Liver (tissue), 2 donors: ENCODE measurements at regions not wholly inside any gene's neighbourhood (a gene's known extent, or its start where the extent isn't known, plus 50 kb on each side); places are given as distances from the start of the nearest gene placed in this dataset.
"Not testable (repeated sequence)": the region's sequence is repeated elsewhere in the genome, so short reads cannot be mapped to it uniquely, and the experiment has no call there.

Experiments used
- YY1 ChIP-seq: IDR thresholded peaks from 2 replicates; pipeline ENCODE4 v1.6.1; 2016; ENCODE audit warnings: antibody characterized with exemption, mild to moderate bottlenecking
- TF ChIP-seq, protein P1 (sequence below): fragments of 150-350 bp; IDR thresholded peaks from 2 replicates; pipeline ENCODE4 v1.5.1; 2017; ENCODE audit warnings: improper control_type of control experiment, low read depth, low read length; ENCODE audit not compliant: missing input control
- donor health status: healthy.

DNA sequence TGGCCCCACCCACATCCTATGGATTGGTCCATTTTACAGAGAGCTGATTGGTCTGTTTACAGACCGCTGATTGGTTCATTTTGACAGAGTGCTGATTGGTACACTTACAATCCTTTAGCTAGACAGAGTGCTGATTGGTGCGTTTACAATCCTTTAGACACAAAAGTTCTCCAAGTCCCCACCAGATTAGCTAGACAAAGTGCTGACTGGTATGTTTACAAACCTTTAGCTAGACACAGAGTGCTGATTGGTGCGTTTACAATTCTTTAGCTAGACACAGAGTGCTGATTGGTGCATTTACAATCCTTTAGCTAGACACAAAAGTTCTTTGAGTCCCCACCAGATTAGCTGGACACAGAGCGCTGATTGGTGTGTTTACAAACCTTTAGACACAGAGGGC, 630.6 kb upstream of the STXBP6 start:
- TF ChIP-seq, protein P1, sequence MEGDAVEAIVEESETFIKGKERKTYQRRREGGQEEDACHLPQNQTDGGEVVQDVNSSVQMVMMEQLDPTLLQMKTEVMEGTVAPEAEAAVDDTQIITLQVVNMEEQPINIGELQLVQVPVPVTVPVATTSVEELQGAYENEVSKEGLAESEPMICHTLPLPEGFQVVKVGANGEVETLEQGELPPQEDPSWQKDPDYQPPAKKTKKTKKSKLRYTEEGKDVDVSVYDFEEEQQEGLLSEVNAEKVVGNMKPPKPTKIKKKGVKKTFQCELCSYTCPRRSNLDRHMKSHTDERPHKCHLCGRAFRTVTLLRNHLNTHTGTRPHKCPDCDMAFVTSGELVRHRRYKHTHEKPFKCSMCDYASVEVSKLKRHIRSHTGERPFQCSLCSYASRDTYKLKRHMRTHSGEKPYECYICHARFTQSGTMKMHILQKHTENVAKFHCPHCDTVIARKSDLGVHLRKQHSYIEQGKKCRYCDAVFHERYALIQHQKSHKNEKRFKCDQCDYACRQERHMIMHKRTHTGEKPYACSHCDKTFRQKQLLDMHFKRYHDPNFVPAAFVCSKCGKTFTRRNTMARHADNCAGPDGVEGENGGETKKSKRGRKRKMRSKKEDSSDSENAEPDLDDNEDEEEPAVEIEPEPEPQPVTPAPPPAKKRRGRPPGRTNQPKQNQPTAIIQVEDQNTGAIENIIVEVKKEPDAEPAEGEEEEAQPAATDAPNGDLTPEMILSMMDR: not testable (repeated sequence)
- not testable (repeated sequence) for TF ChIP-seq YY1
